ENCODE measurements at regions not wholly inside any gene's neighbourhood (a gene's known extent, or its start where the extent isn't known, plus 50 kb on each side); places are given as distances from the start of the nearest gene placed in this dataset.

DNA sequence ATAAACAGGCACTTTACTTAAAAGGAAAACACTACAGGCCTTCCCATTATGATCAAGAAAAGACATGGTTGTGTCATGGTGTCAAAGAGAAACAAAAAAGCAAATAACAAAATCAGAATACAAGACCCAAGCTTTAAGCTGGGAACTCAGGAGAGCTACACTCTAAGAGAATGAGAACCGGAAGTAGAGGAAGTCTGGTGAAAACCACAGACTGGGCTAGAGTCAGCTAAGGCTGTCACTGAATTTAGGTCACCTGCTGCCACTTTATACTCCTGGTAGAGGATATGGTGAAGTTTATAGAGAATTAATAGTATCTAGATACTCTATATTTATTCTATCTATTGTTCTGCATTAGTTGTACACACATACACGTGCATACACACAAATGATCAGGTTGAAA lies 971.7 kb downstream of the FLRT2 start:
- H3K4me2 ChIP-seq (ENCODE audit: insufficient read depth, low read length) = no peak overlapping the region
- no peak overlapping the region for H3K4me3 ChIP-seq (replicated peaks in 1 of 3; ENCODE audit: insufficient read depth in 1 of 3, low read depth in 1 of 3, low read length in 3 of 3)
- no TSS peak for BruUV-seq (replicated peaks)
- no peak overlapping the region for H3K9ac ChIP-seq (replicated peaks; ENCODE audit: extremely low read depth, insufficient read depth, low read length)
- FAIRE-seq (no peak), DNase-seq (ENCODE audit: low read depth, low spot score) (no peak)
- no peaks in the 10 kb centered on the region for H4K20me1 ChIP-seq (replicated peaks; ENCODE audit: control insufficient read depth, extremely low read depth, insufficient read depth, low read length)
- H3K9me3 ChIP-seq (replicated peaks; ENCODE audit: control insufficient read depth, insufficient read depth, low read length) = peaks cover 3% of the 10 kb centered on the region
- H3K36me3 ChIP-seq (ENCODE audit: control insufficient read depth in 2 of 2, extremely low read depth in 1 of 2, insufficient read depth in 2 of 2, low read length in 2 of 2) = no peaks in the 10 kb centered on the region
- no peaks in the 10 kb centered on the region for H3K4me1 ChIP-seq (ENCODE audit: control insufficient read depth, extremely low read depth, insufficient read depth, low read length)
- H2AFZ ChIP-seq (ENCODE audit: low read depth, low read length) = no peak overlapping the region
- H3K27ac ChIP-seq (ENCODE audit: insufficient read depth, low read depth, low read length) = no peak overlapping the region
- no peaks in the 10 kb centered on the region for H3K9me1 ChIP-seq (replicated peaks; ENCODE audit: control insufficient read depth, extremely low read depth, insufficient read depth, low read length)
- TF ChIP-seq POLR2A (IDR thresholded peaks at IDR 0.05; ENCODE audit: low read depth, low read length) (no peak), FOS (IDR thresholded peaks at IDR 0.05; ENCODE audit: borderline replicate concordance, insufficient read depth, low read length) (no peak), EZH2 (IDR thresholded peaks at IDR 0.05; ENCODE audit: borderline replicate concordance, low read depth, low read length, severe bottlenecking) (no peak), GATA2 (IDR thresholded peaks at IDR 0.05; ENCODE audit: insufficient read depth, insufficient read length, low read depth, low read length) (no peak), POLR2AphosphoS5 (IDR thresholded peaks at IDR 0.05; ENCODE audit: insufficient read depth, low read depth, low read length) (no peak), JUN (IDR thresholded peaks at IDR 0.05; ENCODE audit: borderline replicate concordance, insufficient read depth, insufficient read length, low read depth) (no peak), MYC (IDR thresholded peaks at IDR 0.05; ENCODE audit: low read depth, low read length) (no peak)
- TF ChIP-seq, protein P1, sequence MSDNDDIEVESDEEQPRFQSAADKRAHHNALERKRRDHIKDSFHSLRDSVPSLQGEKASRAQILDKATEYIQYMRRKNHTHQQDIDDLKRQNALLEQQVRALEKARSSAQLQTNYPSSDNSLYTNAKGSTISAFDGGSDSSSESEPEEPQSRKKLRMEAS (IDR thresholded peaks at IDR 0.05; ENCODE audit: insufficient read depth, insufficient read length) = no peak
- TF ChIP-seq, protein P2, sequence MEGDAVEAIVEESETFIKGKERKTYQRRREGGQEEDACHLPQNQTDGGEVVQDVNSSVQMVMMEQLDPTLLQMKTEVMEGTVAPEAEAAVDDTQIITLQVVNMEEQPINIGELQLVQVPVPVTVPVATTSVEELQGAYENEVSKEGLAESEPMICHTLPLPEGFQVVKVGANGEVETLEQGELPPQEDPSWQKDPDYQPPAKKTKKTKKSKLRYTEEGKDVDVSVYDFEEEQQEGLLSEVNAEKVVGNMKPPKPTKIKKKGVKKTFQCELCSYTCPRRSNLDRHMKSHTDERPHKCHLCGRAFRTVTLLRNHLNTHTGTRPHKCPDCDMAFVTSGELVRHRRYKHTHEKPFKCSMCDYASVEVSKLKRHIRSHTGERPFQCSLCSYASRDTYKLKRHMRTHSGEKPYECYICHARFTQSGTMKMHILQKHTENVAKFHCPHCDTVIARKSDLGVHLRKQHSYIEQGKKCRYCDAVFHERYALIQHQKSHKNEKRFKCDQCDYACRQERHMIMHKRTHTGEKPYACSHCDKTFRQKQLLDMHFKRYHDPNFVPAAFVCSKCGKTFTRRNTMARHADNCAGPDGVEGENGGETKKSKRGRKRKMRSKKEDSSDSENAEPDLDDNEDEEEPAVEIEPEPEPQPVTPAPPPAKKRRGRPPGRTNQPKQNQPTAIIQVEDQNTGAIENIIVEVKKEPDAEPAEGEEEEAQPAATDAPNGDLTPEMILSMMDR (IDR thresholded peaks at IDR 0.05; ENCODE audit: extremely low read depth in 1 of 2, insufficient read depth in 1 of 2, low read depth in 1 of 2, low read length in 2 of 2) = no peak
- dilution Hi-C loops (cut with MboI; ENCODE audit: extremely low pct_ligation_motif_present, low sequenced_read_pairs) = no loop called here
- intact Hi-C loops (cut with micrococcal nuclease) = no loop called here
- POLR2A ChIA-PET = no interaction called here
- no peaks in the 10 kb centered on the region for H3K27me3 ChIP-seq (ENCODE audit: control insufficient read depth in 2 of 2, insufficient read depth in 2 of 2, low read length in 2 of 2)
- H3K79me2 ChIP-seq (ENCODE audit: control insufficient read depth, insufficient read depth, low read length) = no peaks in the 10 kb centered on the region
- CTCF ChIA-PET = no interaction called here
